ENCODE measurements at regions not wholly inside any gene's neighbourhood (a gene's known extent, or its start where the extent isn't known, plus 50 kb on each side); places are given as distances from the start of the nearest gene placed in this dataset.

DNA sequence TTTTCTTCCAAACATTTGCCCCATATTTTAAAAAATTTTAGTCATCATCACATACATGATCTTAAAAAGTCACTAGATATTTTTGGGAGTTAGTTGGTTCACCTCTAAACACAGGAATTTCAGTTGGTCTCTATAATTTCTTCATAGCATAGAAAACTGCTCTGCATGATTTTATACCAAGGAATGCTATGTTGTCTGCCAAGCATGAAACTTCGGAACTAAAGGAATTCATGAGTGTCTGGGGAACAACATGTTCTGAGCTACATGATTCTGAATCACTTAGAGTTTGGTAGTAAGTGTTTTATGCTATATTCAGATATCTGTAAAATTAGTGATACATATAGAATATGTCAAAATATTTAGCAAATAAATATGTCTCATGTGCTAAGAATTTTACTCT is 957.8 kb downstream of the GATA3 start:
- no peak overlapping the region for H3K14ac ChIP-seq (replicated peaks; ENCODE audit: low read depth, low read length)
- no peaks in the 10 kb centered on the region for H3K9me1 ChIP-seq (ENCODE audit: insufficient read depth, low read length)
- no peak overlapping the region for H4K5ac ChIP-seq (ENCODE audit: low read depth, low read length)
- H3K9ac ChIP-seq (ENCODE audit: low read depth, low read length) = no peak overlapping the region
- no peak overlapping the region for H3K23ac ChIP-seq (ENCODE audit: low read depth, low read length)
- no peak for TF ChIP-seq RCOR1 (IDR thresholded peaks at IDR 0.05; ENCODE audit: insufficient replicate concordance, low read length)
- no peak for TF ChIP-seq MAZ (IDR thresholded peaks at IDR 0.05; ENCODE audit: borderline replicate concordance, low read depth, low read length)
- TF ChIP-seq CHD1 (IDR thresholded peaks at IDR 0.05; ENCODE audit: low read depth, low read length) = no peak
- no peak for TF ChIP-seq CEBPB (IDR thresholded peaks at IDR 0.05; ENCODE audit: low read depth, low read length)
- no peak overlapping the region for H3K18ac ChIP-seq (ENCODE audit: low read depth, low read length)
- no peak overlapping the region for H2BK5ac ChIP-seq (ENCODE audit: low read depth, low read length, poor library complexity, severe bottlenecking)
- CTCF ChIA-PET = no interaction called here
- H2BK20ac ChIP-seq (ENCODE audit: low read depth, low read length) = no peak overlapping the region
- no peak overlapping the region for H3K27ac ChIP-seq (ENCODE audit: insufficient read depth, low read length)
- no peaks in the 10 kb centered on the region for H3K27me3 ChIP-seq (ENCODE audit: control insufficient read depth, insufficient read depth, low read length)
- POLR2A ChIA-PET (ENCODE audit: unreplicated experiment) = no interaction called here
- no peaks in the 10 kb centered on the region for H3K36me3 ChIP-seq (ENCODE audit: control insufficient read depth, insufficient read depth, low read length)
- H4K8ac ChIP-seq (ENCODE audit: low read depth in 2 of 2, low read length in 2 of 2) = no peak overlapping the region
- H4K20me1 ChIP-seq (ENCODE audit: insufficient read depth, low read length) = no peaks in the 10 kb centered on the region
- no peaks in the 10 kb centered on the region for H3K4me1 ChIP-seq (ENCODE audit: control insufficient read depth, insufficient read depth, low read length)
- WGBS, 2 experiments (ENCODE audit: extremely low coverage in 2 of 2, insufficient read length in 1 of 2) = no CpG with 5 or more reads among the region's 1 CpG
- H2AK5ac ChIP-seq (ENCODE audit: low read depth, low read length) = no peak overlapping the region
- no peak overlapping the region for H3K56ac ChIP-seq (ENCODE audit: extremely low read depth, insufficient read depth, low read length)
- no peak overlapping the region for H3K4ac ChIP-seq (ENCODE audit: low read depth, low read length)
- no peaks in the 10 kb centered on the region for H3K79me1 ChIP-seq (ENCODE audit: low read depth in 1 of 2, low read length in 2 of 2)
- no peak overlapping the region for H3K4me3 ChIP-seq (ENCODE audit: insufficient read depth, low read depth, low read length)
- BruUV-seq (replicated peaks) = no TSS peak
- DNase-seq (peak; percentile 11), ATAC-seq (ENCODE audit: low read depth) (peak; percentile 24; the same call in 1 of the 2 replicates)
- H4K91ac ChIP-seq (ENCODE audit: insufficient read depth, low read depth, low read length) = no peak overlapping the region
- no peak overlapping the region for H2BK120ac ChIP-seq (ENCODE audit: low read depth, low read length)
- H2AFZ ChIP-seq (replicated peaks; ENCODE audit: low read length, poor library complexity) = no peak overlapping the region
- H3K4me2 ChIP-seq (ENCODE audit: low read depth, low read length) = no peak overlapping the region
- in situ Hi-C loops (cut with MboI; ENCODE audit: low sequenced_read_pairs) (no loop called here), dilution Hi-C loops (cut with HindIII; ENCODE audit: low sequenced_read_pairs, unreplicated experiment) (no loop called here), intact Hi-C loops (cut with micrococcal nuclease) (no loop called here)
- no peak overlapping the region for H2BK15ac ChIP-seq (ENCODE audit: low read depth, low read length)
- H2AK9ac ChIP-seq (replicated peaks; ENCODE audit: low read depth, low read length, poor library complexity) = no peak overlapping the region
- peaks cover 2% of the 10 kb centered on the region; the same call in 1 of the 2 replicates for H3K9me3 ChIP-seq (ENCODE audit: control insufficient read depth, insufficient read depth, low read length)

Measured in IMR-90 (cell line).